ENCODE measurements at regions not wholly inside any gene's neighbourhood (a gene's known extent, or its start where the extent isn't known, plus 50 kb on each side); places are given as distances from the start of the nearest gene placed in this dataset.

- Histone ChIP-seq H3K4me1 (ENCODE audit: control insufficient read depth in 1 of 2, insufficient read depth in 2 of 2, low read length in 2 of 2) (peaks cover 25 to 29% of the 10 kb centered on the region in 2 donors), H3K9me3 (replicated peaks in 1 of 2; ENCODE audit: control insufficient read depth in 1 of 2, insufficient read depth in 1 of 2, low read length in 2 of 2) (no peaks in the 10 kb centered on the region), H3K36me3 (replicated peaks in 1 of 2; ENCODE audit: control insufficient read depth in 1 of 2, insufficient read depth in 2 of 2, low read length in 2 of 2) (no peaks in the 10 kb centered on the region), H3K27me3 (ENCODE audit: control insufficient read depth in 2 of 2, insufficient read depth in 2 of 2, low read length in 2 of 2) (no peaks in the 10 kb centered on the region), H3K27ac (ENCODE audit: low read depth in 1 of 2, low read length in 2 of 2) (no peak overlapping the region), H3K4me3 (replicated peaks in 1 of 3; ENCODE audit: low read depth in 2 of 3, low read length in 3 of 3) (no peak overlapping the region), H2AFZ (ENCODE audit: insufficient read depth, low read depth, low read length, poor library complexity, severe bottlenecking) (no peak overlapping the region), H3K79me2 (ENCODE audit: insufficient read depth, low read length) (no peaks in the 10 kb centered on the region), H4K20me1 (ENCODE audit: insufficient read depth, low read length) (no peaks in the 10 kb centered on the region), H3K4me2 (replicated peaks; ENCODE audit: extremely low read depth, low read length, poor library complexity, severe bottlenecking) (no peak overlapping the region), H3K9ac (ENCODE audit: insufficient read depth, low read length, poor library complexity, severe bottlenecking) (no peak overlapping the region)
- 73% methylated on average over 3 of the region's 13 CpGs for WGBS (ENCODE audit: insufficient coverage)
- Mint-ChIP-seq H3K27ac (no peak overlapping the region), H3K36me3 (no peaks in the 10 kb centered on the region), H3K9me3 (peaks cover 0 to 8% (median 1%) of the 10 kb centered on the region in 7 donors), H3K4me3 (no peak overlapping the region), H3K27me3 (ENCODE audit: low read depth in 3 of 3) (peaks cover 0 to 3% (median 2%) of the 10 kb centered on the region in 3 donors), H3K4me1 (peaks cover 18% of the 10 kb centered on the region)
- no peak for DNase-seq
- intact Hi-C loops (cut with micrococcal nuclease) = loop anchor here in 1 of 2 donors (10.0 kb wide), 1 partner anchor 445 kb away; no protein-coding TSS in a partner anchor
- TF ChIP-seq CTCF (IDR thresholded peaks at IDR 0.05) = no peak
Measured at GRCh38 chr15:99909592-99910295, 176.5 kb upstream of the LYSMD4 start.

- peaks cover 12% of the 10 kb centered on the region for H3K4me1 Mint-ChIP-seq
- H3K4me2 ChIP-seq (replicated peaks; ENCODE audit: extremely low read depth, low read length, poor library complexity, severe bottlenecking) = no peak overlapping the region
- no peak for DNase-seq
- H3K9ac ChIP-seq (ENCODE audit: insufficient read depth, low read length, poor library complexity, severe bottlenecking) = no peak overlapping the region
- H3K27ac ChIP-seq (ENCODE audit: low read depth in 1 of 2, low read length in 2 of 2) = no peak overlapping the region
- H3K4me1 ChIP-seq (ENCODE audit: control insufficient read depth in 1 of 2, insufficient read depth in 2 of 2, low read length in 2 of 2) = peaks cover 14% of the 10 kb centered on the region in 2 donors
- H3K4me3 Mint-ChIP-seq = no peak overlapping the region
- H4K20me1 ChIP-seq (ENCODE audit: insufficient read depth, low read length) = no peaks in the 10 kb centered on the region
- H2AFZ ChIP-seq (ENCODE audit: insufficient read depth, low read depth, low read length, poor library complexity, severe bottlenecking) = no peak overlapping the region
- intact Hi-C loops (cut with micrococcal nuclease) = no loop called here
- 92% methylated on average over 3 of the region's 3 CpGs for WGBS (ENCODE audit: insufficient coverage)
- H3K27ac Mint-ChIP-seq = no peak overlapping the region
- no peaks in the 10 kb centered on the region for H3K36me3 Mint-ChIP-seq
- no peaks in the 10 kb centered on the region for H3K79me2 ChIP-seq (ENCODE audit: insufficient read depth, low read length)
- H3K4me3 ChIP-seq (replicated peaks in 1 of 3; ENCODE audit: low read depth in 2 of 3, low read length in 3 of 3) = no peak overlapping the region
- no peaks in the 10 kb centered on the region for H3K9me3 ChIP-seq (replicated peaks in 1 of 2; ENCODE audit: control insufficient read depth in 1 of 2, insufficient read depth in 1 of 2, low read length in 2 of 2)
- peaks cover 0 to 7% (median 0%) of the 10 kb centered on the region in 3 donors for H3K27me3 Mint-ChIP-seq (ENCODE audit: low read depth in 3 of 3)
- no peaks in the 10 kb centered on the region for H3K27me3 ChIP-seq (ENCODE audit: control insufficient read depth in 2 of 2, insufficient read depth in 2 of 2, low read length in 2 of 2)
- no peak for TF ChIP-seq CTCF (IDR thresholded peaks at IDR 0.05)
- peaks cover 0 to 8% (median 1%) of the 10 kb centered on the region in 7 donors for H3K9me3 Mint-ChIP-seq
- H3K36me3 ChIP-seq (replicated peaks in 1 of 2; ENCODE audit: control insufficient read depth in 1 of 2, insufficient read depth in 2 of 2, low read length in 2 of 2) = no peaks in the 10 kb centered on the region
Measured at GRCh38 chr15:99907698-99908097, 174.5 kb upstream of the LYSMD4 start.

Measured in CD14-positive monocyte (primary cell).